Tibial nerve (tissue), 4 donors: ENCODE measurements at regions not wholly inside any gene's neighbourhood (a gene's known extent, or its start where the extent isn't known, plus 50 kb on each side); places are given as distances from the start of the nearest gene placed in this dataset.

Experiments used
- EP300 ChIP-seq, 2 donors: sonication (generic); formaldehyde crosslinking; IDR thresholded peaks; one replicate each; pipeline ENCODE4 v1.6.1; 2017; ENCODE audit warnings: antibody characterized with exemption in 2 of 2, mild to moderate bottlenecking in 1 of 2
- POLR2A ChIP-seq, 2 donors: fragments of 450-650 bp; IDR thresholded peaks; one replicate each; pipeline ENCODE4 v1.6.1; 2017; ENCODE audit warnings: antibody characterized with exemption in 2 of 2, mild to moderate bottlenecking in 2 of 2, moderate library complexity in 2 of 2
- TF ChIP-seq, protein P1 (sequence below), 5 experiments: fragments of 200-600 bp in 3 of 5; fragments of 450-650 bp in 2 of 5; sonication (generic) in 3 of 5; IDR thresholded peaks; one replicate each; pipeline ENCODE4 v1.5.1; 2016 to 2019; ENCODE audit warnings: antibody characterized with exemption in 5 of 5, mild to moderate bottlenecking in 3 of 5, moderate library complexity in 2 of 5

DNA sequence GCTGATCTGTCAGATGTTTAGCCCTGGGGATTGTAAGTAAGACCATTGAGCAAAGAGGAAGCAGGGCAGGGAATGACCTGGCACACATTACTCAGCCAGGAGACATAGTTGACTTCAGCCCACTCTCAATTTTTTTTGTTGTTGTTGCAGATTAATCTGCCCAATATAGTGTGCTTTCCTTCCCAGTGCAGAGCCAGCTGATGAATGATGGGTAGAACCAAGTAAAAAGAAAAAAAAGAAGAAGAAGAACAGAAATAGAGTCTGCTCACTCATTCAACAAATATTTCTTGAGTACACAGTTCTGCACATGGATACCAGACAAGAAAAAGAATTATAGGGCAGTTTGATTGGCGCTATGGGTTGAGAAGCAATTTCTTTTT lies 292.7 kb downstream of the ETS1 start:
- TF ChIP-seq, protein P1, sequence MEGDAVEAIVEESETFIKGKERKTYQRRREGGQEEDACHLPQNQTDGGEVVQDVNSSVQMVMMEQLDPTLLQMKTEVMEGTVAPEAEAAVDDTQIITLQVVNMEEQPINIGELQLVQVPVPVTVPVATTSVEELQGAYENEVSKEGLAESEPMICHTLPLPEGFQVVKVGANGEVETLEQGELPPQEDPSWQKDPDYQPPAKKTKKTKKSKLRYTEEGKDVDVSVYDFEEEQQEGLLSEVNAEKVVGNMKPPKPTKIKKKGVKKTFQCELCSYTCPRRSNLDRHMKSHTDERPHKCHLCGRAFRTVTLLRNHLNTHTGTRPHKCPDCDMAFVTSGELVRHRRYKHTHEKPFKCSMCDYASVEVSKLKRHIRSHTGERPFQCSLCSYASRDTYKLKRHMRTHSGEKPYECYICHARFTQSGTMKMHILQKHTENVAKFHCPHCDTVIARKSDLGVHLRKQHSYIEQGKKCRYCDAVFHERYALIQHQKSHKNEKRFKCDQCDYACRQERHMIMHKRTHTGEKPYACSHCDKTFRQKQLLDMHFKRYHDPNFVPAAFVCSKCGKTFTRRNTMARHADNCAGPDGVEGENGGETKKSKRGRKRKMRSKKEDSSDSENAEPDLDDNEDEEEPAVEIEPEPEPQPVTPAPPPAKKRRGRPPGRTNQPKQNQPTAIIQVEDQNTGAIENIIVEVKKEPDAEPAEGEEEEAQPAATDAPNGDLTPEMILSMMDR (IDR thresholded peaks at IDR 0.05), result no peak
- TF ChIP-seq POLR2A (IDR thresholded peaks at IDR 0.05) (no peak), EP300 (IDR thresholded peaks at IDR 0.05) (no peak)
